Heart left ventricle (tissue), 16 donors: ENCODE measurements at regions not wholly inside any gene's neighbourhood (a gene's known extent, or its start where the extent isn't known, plus 50 kb on each side); places are given as distances from the start of the nearest gene placed in this dataset.

Source experiments
- ATAC-seq, 4 donors: fragments of 200-7000 bp; cut with Tn5 transposase; one replicate each; pipeline ENCODE4 v1.9.1; 2020 to 2022; ENCODE audit warnings: moderate library complexity in 4 of 4, mild to moderate bottlenecking in 3 of 4, moderate number of reproducible peaks in 1 of 4
- DNase-seq, 5 donors: peaks; one replicate each; pipeline ENCODE4 v3.0.0-alpha.2; 2020
- H3K27ac ChIP-seq, 12 donors: fragments of 200-600 bp; sonication (generic) in 4 of 12; one replicate each; pipeline versions ENCODE4 v1.5.0 to v1.8.0; 2016 to 2022; ENCODE audit warnings: mild to moderate bottlenecking in 2 of 12
- H3K27me3 ChIP-seq, 9 donors: fragments of 200-600 bp; sonication (generic) in 2 of 9; one replicate each; pipeline versions ENCODE4 v1.5.1 to v1.8.0; 2016 to 2022; ENCODE audit warnings: mild to moderate bottlenecking in 3 of 9
- H3K36me3 ChIP-seq, 9 donors: fragments of 200-600 bp; sonication (generic) in 2 of 9; one replicate each; pipeline versions ENCODE4 v1.5.0 to v1.8.0; 2018 to 2022; ENCODE audit warnings: mild to moderate bottlenecking in 2 of 9
- H3K4me1 ChIP-seq, 12 donors: fragments of 200-600 bp; sonication (generic) in 4 of 12; one replicate each; pipeline versions ENCODE4 v1.5.0 to v1.8.0; 2016 to 2022; ENCODE audit warnings: mild to moderate bottlenecking in 3 of 12
- H3K4me3 ChIP-seq, 12 donors: fragments of 200-600 bp; sonication (generic) in 4 of 12; one replicate each; pipeline versions ENCODE4 v1.5.0 to v1.8.0; 2017 to 2022; ENCODE audit warnings: mild to moderate bottlenecking in 9 of 12, moderate library complexity in 4 of 12
- H3K9me3 ChIP-seq, 12 donors: fragments of 200-600 bp; sonication (generic) in 4 of 12; one replicate each; pipeline versions ENCODE4 v1.5.0 to v1.8.0; 2016 to 2022; ENCODE audit warnings: mild to moderate bottlenecking in 1 of 12
- POLR2A ChIP-seq, 2 donors: fragments of 450-650 bp; IDR thresholded peaks; one replicate each; pipeline ENCODE4 v1.6.1; 2017; ENCODE audit warnings: antibody characterized with exemption in 2 of 2, mild to moderate bottlenecking in 2 of 2, moderate library complexity in 2 of 2
- WGBS, 4 donors: extraction: QIAGEN DNeasy Blood & Tissue Kit in 2 of 4; methylation state at CpG; one replicate each; pipeline versions ENCODE4 v1.1.5 to v1.1.7; 2013 to 2018; 5-methylcytosine and 5-hydroxymethylcytosine counted together
- intact Hi-C, 10 donors: fragments of 100-400 bp; cut with DNase I; formaldehyde crosslinking; loops; one replicate each; pipeline versions ENCODE4 v1.11.1 to v1.14.2; 2022
- TF ChIP-seq, protein P1 (sequence below), 12 donors: fragments of 200-600 bp; sonication (generic) in 4 of 12; IDR thresholded peaks; one replicate each; pipeline versions ENCODE4 v1.5.0 to v1.8.0; 2018 to 2022; ENCODE audit warnings: antibody characterized with exemption in 12 of 12, mild to moderate bottlenecking in 5 of 12
- donor health status: ischemic (EF 13 %, LVEDD 7.1; RV severe dilation, severe dysfunction).
- donor health status: healthy with polysubstance abuse.
- donor health status: DM: no; HTN: yes; CAD: no.
- donor health status: DM: no; HTN: no; CAD: no.
- donor health status: ischemic (EF 25% LVEDD 6.9; RV normal size, moderate dysfunction).
- donor health status: ischemic (EF 25% LVEDD 5.7; RV mildly dilated, moderate dysfunction).
- donor health status: healthy.
- donor health status: DM: yes; HTN: yes; CAD: no.
- donor health status: ischemic (EF 35%, LVEDD 5.7; RV mildly dilated, moderate dysfunction).
- donor health status: nonischemic (EF 11% LVEDD 7.7; RV severe dilation, severe dysfunction).
- donor health status: DM: yes; HTN: yes; CAD: no.
- donor health status: PGD.
- donor health status: ischemic (EF 29% LVEDD 5.4; RV normal size, mild dysfunction).
- donor health status: nonischemic (EF 23%, LVEDD 6.1; RV moderate dilation, normal function).

GRCh38 chr5:28927559-28928326 lies 1889.4 kb upstream of the CDH9 start:
- WGBS, 4 donors = 15 to 47% (median 33%) methylated on average over 17 to 71 of the region's 71 CpGs
- no peak for DNase-seq
- intact Hi-C loops = no loop called here
- Histone ChIP-seq H3K4me3 (no peak overlapping the region), H3K4me1 (no peaks in the 10 kb centered on the region), H3K36me3 (no peaks in the 10 kb centered on the region), H3K27me3 (peaks cover 0 to 7% (median 0%) of the 10 kb centered on the region in 9 donors), H3K27ac (no peak overlapping the region), H3K9me3 (peaks cover 0 to 15% (median 0%) of the 10 kb centered on the region in 12 donors)
- ATAC-seq = no peak
- TF ChIP-seq POLR2A (IDR thresholded peaks at IDR 0.05) = no peak
- TF ChIP-seq, protein P1, sequence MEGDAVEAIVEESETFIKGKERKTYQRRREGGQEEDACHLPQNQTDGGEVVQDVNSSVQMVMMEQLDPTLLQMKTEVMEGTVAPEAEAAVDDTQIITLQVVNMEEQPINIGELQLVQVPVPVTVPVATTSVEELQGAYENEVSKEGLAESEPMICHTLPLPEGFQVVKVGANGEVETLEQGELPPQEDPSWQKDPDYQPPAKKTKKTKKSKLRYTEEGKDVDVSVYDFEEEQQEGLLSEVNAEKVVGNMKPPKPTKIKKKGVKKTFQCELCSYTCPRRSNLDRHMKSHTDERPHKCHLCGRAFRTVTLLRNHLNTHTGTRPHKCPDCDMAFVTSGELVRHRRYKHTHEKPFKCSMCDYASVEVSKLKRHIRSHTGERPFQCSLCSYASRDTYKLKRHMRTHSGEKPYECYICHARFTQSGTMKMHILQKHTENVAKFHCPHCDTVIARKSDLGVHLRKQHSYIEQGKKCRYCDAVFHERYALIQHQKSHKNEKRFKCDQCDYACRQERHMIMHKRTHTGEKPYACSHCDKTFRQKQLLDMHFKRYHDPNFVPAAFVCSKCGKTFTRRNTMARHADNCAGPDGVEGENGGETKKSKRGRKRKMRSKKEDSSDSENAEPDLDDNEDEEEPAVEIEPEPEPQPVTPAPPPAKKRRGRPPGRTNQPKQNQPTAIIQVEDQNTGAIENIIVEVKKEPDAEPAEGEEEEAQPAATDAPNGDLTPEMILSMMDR (IDR thresholded peaks at IDR 0.05) = no peak

DNA sequence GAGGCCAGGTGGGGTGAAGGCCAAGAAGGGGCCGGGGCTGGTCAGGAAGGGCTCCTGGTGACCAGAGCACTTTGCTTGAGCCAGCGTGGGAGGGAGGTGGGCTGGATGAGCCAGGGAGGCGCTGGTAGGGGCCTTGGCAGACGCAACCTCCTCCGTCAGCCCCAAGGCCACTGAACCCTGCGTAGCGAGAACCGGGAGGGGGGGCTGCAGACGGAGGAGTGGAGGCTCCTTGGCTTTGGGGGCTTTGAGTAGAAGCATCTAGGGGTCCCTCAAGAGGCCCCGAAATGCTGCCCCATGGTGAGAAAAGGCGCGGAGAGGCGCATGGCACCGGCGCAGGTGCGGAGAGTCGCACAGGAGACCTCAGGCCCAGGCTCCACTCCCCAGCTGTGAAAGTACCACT lies 1888.0 kb upstream of the CDH9 start:
- H3K27ac ChIP-seq = no peak overlapping the region
- no peaks in the 10 kb centered on the region for H3K36me3 ChIP-seq
- no peak overlapping the region for H3K4me3 ChIP-seq
- WGBS, 4 donors = 87 to 92% (median 91%) methylated on average over 17 of the region's 17 CpGs
- no peaks in the 10 kb centered on the region for H3K4me1 ChIP-seq
- intact Hi-C loops = no loop called here
- ATAC-seq = no peak
- H3K9me3 ChIP-seq = peaks cover 0 to 15% (median 0%) of the 10 kb centered on the region in 12 donors
- DNase-seq = no peak
- H3K27me3 ChIP-seq = peaks cover 0 to 7% (median 0%) of the 10 kb centered on the region in 9 donors
- TF ChIP-seq POLR2A (IDR thresholded peaks at IDR 0.05) = no peak
- TF ChIP-seq, protein P1 (IDR thresholded peaks at IDR 0.05) = no peak

DNA sequence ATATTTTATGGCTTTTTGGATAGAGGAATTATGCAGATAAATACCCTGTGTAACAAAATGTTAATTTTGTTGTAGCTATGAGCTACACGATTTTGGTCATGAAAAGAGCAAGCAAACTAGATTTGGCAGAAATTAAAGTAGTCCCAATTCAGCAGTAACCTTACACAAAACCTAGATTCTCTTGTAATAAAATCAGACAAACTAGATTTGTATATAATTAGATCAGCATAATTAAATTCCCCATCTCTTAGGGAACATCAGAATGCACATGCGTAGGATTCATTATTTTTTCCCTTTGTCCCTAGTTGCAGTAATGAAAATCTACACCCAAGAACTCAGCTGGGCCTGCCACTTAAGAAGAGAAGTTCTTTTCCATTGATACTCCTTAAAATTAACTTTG lies 1879.2 kb upstream of the CDH9 start:
- Histone ChIP-seq H3K27ac (no peak overlapping the region), H3K27me3 (no peaks in the 10 kb centered on the region), H3K9me3 (peaks cover 0 to 7% (median 0%) of the 10 kb centered on the region in 12 donors), H3K36me3 (no peaks in the 10 kb centered on the region), H3K4me1 (no peaks in the 10 kb centered on the region), H3K4me3 (no peak overlapping the region)
- no peak for TF ChIP-seq POLR2A (IDR thresholded peaks at IDR 0.05)
- TF ChIP-seq, protein P1 (IDR thresholded peaks at IDR 0.05) = no peak
- ATAC-seq = no peak
- WGBS, 4 donors = 79 to 87% (median 84%) methylated on average over 2 of the region's 2 CpGs
- DNase-seq = no peak
- intact Hi-C loops = no loop called here

- Histone ChIP-seq H3K4me3 (no peak overlapping the region), H3K27me3 (no peaks in the 10 kb centered on the region), H3K36me3 (no peaks in the 10 kb centered on the region), H3K27ac (no peak overlapping the region), H3K4me1 (no peaks in the 10 kb centered on the region), H3K9me3 (peaks cover 0 to 10% (median 0%) of the 10 kb centered on the region in 12 donors)
- DNase-seq (no peak), ATAC-seq (no peak)
- 70 to 84% (median 78%) methylated on average over 2 of the region's 2 CpGs for WGBS, 4 donors
- TF ChIP-seq, protein P1 (IDR thresholded peaks at IDR 0.05) = no peak
- TF ChIP-seq POLR2A (IDR thresholded peaks at IDR 0.05) = no peak
- intact Hi-C loops = no loop called here
Observed at GRCh38 chr5:28914297-28914696, 1875.9 kb upstream of the CDH9 start.
